Brain microvascular endothelial cell (primary cell): ENCODE measurements at regions not wholly inside any gene's neighbourhood (a gene's known extent, or its start where the extent isn't known, plus 50 kb on each side); places are given as distances from the start of the nearest gene placed in this dataset.
A peak's percentile ranks its signal among the peaks of the same experiment; 100 is the strongest.

Experiments
- DNase-seq: peaks from one replicate; pipeline ENCODE4 v3.0.0-alpha.2; 2020
- H3K27ac ChIP-seq: fragments of 250-450 bp; sonication (Bioruptor Pico); 2 replicates; pipeline ENCODE4 v1.5.1; 2020; ENCODE audit warnings: mild to moderate bottlenecking, moderate library complexity
- H3K27me3 ChIP-seq: fragments of 250-450 bp; sonication (Bioruptor Pico); replicated peaks from 2 replicates; pipeline ENCODE4 v1.5.1; 2020; ENCODE audit warnings: mild to moderate bottlenecking
- H3K36me3 ChIP-seq: fragments of 250-450 bp; sonication (Bioruptor Pico); replicated peaks from 2 replicates; pipeline ENCODE4 v1.5.1; 2020; ENCODE audit warnings: mild to moderate bottlenecking
- H3K4me3 ChIP-seq: 2 replicates; pipeline ENCODE4 v1.5.1; 2011; ENCODE audit warnings: low read depth, mild to moderate bottlenecking, control low read depth, low read length, moderate library complexity
- in situ Hi-C: cut with HindIII; loops from 2 replicates; pipeline ENCODE4 v1.10.0; 2017; ENCODE audit warnings: low sequenced_read_pairs, low pct_ligation_motif_present
- TF ChIP-seq, protein P1 (sequence below): IDR thresholded peaks from 2 replicates; pipeline ENCODE4 v1.5.1; 2011; ENCODE audit warnings: low read depth, mild to moderate bottlenecking, moderate library complexity, low read length, control low read depth, inconsistent platforms; ENCODE audit errors: missing control alignments

GRCh38 chr5:142387024-142387682 is 62.3 kb upstream of the SPRY4 start:
- TF ChIP-seq, protein P1, sequence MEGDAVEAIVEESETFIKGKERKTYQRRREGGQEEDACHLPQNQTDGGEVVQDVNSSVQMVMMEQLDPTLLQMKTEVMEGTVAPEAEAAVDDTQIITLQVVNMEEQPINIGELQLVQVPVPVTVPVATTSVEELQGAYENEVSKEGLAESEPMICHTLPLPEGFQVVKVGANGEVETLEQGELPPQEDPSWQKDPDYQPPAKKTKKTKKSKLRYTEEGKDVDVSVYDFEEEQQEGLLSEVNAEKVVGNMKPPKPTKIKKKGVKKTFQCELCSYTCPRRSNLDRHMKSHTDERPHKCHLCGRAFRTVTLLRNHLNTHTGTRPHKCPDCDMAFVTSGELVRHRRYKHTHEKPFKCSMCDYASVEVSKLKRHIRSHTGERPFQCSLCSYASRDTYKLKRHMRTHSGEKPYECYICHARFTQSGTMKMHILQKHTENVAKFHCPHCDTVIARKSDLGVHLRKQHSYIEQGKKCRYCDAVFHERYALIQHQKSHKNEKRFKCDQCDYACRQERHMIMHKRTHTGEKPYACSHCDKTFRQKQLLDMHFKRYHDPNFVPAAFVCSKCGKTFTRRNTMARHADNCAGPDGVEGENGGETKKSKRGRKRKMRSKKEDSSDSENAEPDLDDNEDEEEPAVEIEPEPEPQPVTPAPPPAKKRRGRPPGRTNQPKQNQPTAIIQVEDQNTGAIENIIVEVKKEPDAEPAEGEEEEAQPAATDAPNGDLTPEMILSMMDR: no peak
- Histone ChIP-seq H3K27ac (no peak overlapping the region), H3K36me3 (no peaks in the 10 kb centered on the region), H3K27me3 (no peaks in the 10 kb centered on the region), H3K4me3 (no peak overlapping the region)
- in situ Hi-C loops: no loop called here
- DNase-seq: no peak

DNA sequence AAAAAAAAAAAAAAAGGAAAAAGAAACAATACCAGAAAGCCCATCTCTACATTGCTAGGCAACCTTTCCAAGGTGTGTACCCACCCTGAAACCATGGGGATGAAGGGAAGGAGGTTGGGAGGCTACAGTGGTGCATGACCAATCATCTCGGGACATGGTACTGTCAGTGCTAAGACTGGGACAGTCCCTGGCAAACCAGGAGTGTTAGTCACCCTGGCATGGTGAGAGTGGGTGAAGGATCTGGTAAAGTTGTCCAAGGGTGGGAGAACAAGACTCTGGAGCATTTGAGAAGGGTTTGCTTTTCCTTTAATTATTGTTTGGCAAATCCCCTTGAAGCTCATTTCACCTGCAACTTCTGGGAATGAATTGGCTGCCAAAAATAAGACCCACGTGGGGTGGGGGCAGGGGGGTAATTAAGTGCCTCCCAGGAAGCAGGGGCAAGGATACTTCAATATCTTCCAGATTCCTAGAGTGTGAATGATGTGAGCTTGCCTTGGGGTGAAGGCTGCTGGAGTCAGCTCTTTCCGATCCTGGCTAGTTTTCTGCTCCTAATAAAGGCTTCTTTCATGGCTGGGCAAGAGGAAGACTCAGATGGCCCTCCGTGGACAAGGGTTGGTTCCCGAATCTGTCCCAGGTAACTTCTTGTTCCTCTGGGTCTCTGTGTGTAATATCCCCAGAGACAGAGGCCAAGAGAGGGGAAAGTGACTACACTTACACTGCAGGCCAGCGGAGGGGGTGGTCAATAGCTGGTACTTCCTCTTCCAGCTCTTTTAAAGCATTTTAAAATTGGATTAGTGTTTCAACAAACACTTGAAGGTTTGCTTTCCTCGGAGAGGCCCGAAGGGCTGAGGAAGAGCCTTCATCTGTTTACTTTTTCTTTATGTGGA is 61.6 kb upstream of the SPRY4 start:
- H3K27ac ChIP-seq: no peak overlapping the region
- TF ChIP-seq, protein P1: no peak
- in situ Hi-C loops: no loop called here

DNA sequence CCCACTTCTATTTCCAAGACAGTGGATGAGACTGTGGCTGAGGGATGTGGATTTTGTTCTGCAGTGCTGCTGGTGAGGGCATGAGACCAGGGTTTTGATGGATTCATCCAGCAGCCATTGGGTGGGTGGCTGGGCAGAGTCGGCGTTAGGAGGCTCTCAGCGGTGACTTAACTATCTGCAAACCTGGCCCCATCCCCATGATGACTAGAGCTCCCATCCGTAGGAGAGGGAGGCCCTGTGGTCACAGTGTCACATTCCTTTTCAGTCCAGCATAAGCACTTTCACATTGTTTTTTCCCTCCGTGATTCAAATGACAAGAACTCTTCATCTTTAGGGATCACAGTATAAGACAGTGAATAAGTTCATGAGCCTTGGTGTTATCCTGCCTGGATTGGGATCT is 60.4 kb upstream of the SPRY4 start:
- DNase-seq: peak; percentile 72
- H3K36me3 ChIP-seq: no peaks in the 10 kb centered on the region
- TF ChIP-seq, protein P1: no peak

More for the DNA sequence above, 61.6 kb upstream of the SPRY4 start:
- no peaks in the 10 kb centered on the region for H3K36me3 ChIP-seq
- H3K27me3 ChIP-seq: no peaks in the 10 kb centered on the region
- H3K4me3 ChIP-seq: no peak overlapping the region
- no peak for DNase-seq

GRCh38 chr5:142384014-142384413 is 59.2 kb upstream of the SPRY4 start:
- TF ChIP-seq, protein P1: no peak
- DNase-seq: no peak
- Histone ChIP-seq H3K27me3 (no peaks in the 10 kb centered on the region), H3K27ac (no peak overlapping the region), H3K36me3 (no peaks in the 10 kb centered on the region), H3K4me3 (no peak overlapping the region)
- in situ Hi-C loops: no loop called here

More for the DNA sequence above, 60.4 kb upstream of the SPRY4 start:
- Histone ChIP-seq H3K27ac (no peak overlapping the region), H3K27me3 (no peaks in the 10 kb centered on the region), H3K4me3 (no peak overlapping the region)
- in situ Hi-C loops: no loop called here

DNA sequence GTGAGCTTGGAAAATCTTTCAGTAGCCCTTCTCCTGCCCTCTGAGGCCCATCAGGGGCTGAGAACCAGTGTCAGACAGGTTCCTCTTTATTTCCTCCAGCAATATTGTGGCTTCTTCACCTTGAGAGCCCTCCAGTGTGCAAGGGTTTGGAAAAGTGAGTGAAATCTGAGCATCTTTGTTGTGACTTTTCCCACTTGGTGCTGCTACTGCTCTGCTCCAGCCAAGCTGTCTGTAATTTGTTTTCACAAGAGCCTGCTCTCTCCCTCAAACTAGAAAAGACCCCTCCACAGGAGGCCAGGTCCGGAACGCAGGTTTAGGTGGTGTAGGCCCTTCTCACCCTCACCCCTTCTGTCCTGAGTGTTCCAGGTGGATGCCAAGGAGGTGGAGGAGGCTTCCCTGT is 57.4 kb upstream of the SPRY4 start:
- no peak overlapping the region for H3K4me3 ChIP-seq
- no peak overlapping the region for H3K27ac ChIP-seq
- in situ Hi-C loops: no loop called here
- no peaks in the 10 kb centered on the region for H3K27me3 ChIP-seq
- no peaks in the 10 kb centered on the region for H3K36me3 ChIP-seq
- DNase-seq: no peak
- TF ChIP-seq, protein P1: no peak
